Skeletal muscle tissue (tissue), 3 donors: ENCODE measurements at regions not wholly inside any gene's neighbourhood (a gene's known extent, or its start where the extent isn't known, plus 50 kb on each side); places are given as distances from the start of the nearest gene placed in this dataset.

Experiments
- H3K27ac ChIP-seq: one replicate; pipeline ENCODE4 v1.7.0; 2013; ENCODE audit warnings: mild to moderate bottlenecking, low read depth, low read length, inconsistent platforms
- H3K27me3 ChIP-seq, 3 donors: one replicate each; pipeline ENCODE4 v1.7.0; 2013; ENCODE audit warnings: low read length in 3 of 3; ENCODE audit not compliant: control insufficient read depth in 3 of 3, insufficient read depth in 3 of 3
- H3K36me3 ChIP-seq, 3 donors: one replicate each; pipeline ENCODE4 v1.7.0; 2013; ENCODE audit warnings: low read length in 3 of 3; ENCODE audit not compliant: control insufficient read depth in 3 of 3, insufficient read depth in 3 of 3
- H3K4me1 ChIP-seq, 3 donors: one replicate each; pipeline ENCODE4 v1.7.0; 2013; ENCODE audit warnings: low read length in 3 of 3, mild to moderate bottlenecking in 3 of 3; ENCODE audit not compliant: control insufficient read depth in 3 of 3, insufficient read depth in 3 of 3
- H3K4me3 ChIP-seq, 3 donors: one replicate each; pipeline ENCODE4 v1.7.0; 2013; ENCODE audit warnings: low read length in 3 of 3
- H3K9ac ChIP-seq, 3 donors: one replicate each; pipeline ENCODE4 v1.7.0; 2013; ENCODE audit warnings: low read length in 3 of 3, mild to moderate bottlenecking in 3 of 3, moderate library complexity in 2 of 3, low read depth in 1 of 3
- H3K9me3 ChIP-seq, 3 donors: one replicate each; pipeline ENCODE4 v1.7.0; 2013; ENCODE audit warnings: low read length in 3 of 3; ENCODE audit not compliant: control insufficient read depth in 3 of 3
- donor health status: Osteomylitis.

DNA sequence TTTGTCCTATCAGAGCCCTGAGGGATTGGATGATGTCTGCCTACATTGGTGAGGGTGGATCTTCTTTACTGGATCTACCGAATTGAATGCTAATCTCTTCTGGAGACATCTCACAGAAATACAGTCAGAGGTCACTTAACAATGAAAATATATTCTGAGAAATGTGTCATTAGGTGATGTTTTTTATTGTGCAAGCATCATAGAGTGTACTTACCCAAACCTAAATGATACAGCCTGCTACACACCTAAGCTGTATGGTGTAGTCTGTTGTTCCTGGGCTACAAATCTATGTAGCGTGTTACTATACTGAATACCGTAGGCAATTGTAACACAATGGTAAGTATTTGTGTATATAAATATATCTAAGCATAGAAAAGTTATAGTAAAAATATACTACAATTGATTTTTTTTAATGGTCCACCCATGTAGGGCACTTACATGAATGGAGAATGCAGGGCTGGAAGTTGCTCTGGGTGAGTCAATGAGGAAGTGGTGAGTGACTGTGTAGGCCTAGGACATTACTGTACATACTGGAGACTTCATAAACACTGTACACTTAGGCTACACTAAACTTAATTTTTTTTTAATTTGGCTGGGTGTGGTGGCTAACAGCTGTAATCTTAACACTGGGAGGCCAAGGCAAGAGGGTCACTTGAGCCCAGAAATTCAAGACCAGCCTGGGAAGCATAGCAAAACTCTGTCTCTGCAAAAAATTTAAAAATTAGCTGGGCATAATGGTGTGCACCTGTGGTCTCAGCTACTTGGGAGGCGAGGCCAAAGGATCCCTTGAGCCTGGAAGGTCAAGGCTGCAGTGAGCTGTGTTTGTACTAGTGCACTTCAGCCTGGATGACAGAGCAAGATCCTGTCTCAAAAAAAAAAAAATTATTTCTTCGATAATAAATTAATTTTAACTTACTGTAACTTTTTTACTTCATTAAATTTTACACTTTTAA, 226.3 kb upstream of the UBE2E3 start:
- H3K4me3 ChIP-seq: no peak overlapping the region
- no peaks in the 10 kb centered on the region for H3K27me3 ChIP-seq

DNA sequence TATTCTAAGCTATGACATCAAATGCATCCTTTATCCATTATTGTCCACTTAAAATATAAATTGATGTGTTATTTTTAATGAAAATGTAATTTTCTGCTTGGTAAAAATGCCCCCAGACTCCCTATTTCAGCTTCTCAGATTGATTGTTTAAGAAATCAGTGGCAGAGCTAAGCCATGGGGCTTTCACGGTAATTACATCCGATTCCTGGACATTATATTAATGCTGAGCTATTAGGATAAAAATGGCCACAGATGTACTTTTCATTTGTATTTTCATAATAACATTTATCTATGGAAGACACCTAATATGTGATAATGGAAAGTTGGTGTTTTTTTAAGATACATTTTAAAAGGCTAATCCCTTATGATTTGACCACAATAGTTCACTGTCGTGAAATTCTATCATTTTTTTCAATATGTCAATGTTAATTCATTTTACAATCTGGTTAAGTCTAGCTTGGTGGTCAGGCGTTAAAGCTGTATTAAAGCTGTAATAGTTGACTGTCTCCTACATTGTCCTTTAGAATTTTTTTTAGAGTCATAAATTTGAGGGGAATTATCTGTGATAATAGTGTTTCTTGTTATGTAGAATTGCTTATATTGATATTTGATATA, 229.0 kb upstream of the UBE2E3 start:
- Histone ChIP-seq H3K9ac (no peak overlapping the region), H3K36me3 (no peaks in the 10 kb centered on the region), H3K27ac (no peak overlapping the region), H3K4me3 (no peak overlapping the region), H3K9me3 (no peaks in the 10 kb centered on the region), H3K4me1 (peaks cover 0 to 4% (median 4%) of the 10 kb centered on the region in 3 donors), H3K27me3 (no peaks in the 10 kb centered on the region)

More for the DNA sequence above, 226.3 kb upstream of the UBE2E3 start:
- H3K9ac ChIP-seq: no peak overlapping the region
- no peak overlapping the region for H3K27ac ChIP-seq
- no peaks in the 10 kb centered on the region for H3K9me3 ChIP-seq
- peaks cover 0 to 3% (median under 1%) of the 10 kb centered on the region in 3 donors for H3K4me1 ChIP-seq
- no peaks in the 10 kb centered on the region for H3K36me3 ChIP-seq

DNA sequence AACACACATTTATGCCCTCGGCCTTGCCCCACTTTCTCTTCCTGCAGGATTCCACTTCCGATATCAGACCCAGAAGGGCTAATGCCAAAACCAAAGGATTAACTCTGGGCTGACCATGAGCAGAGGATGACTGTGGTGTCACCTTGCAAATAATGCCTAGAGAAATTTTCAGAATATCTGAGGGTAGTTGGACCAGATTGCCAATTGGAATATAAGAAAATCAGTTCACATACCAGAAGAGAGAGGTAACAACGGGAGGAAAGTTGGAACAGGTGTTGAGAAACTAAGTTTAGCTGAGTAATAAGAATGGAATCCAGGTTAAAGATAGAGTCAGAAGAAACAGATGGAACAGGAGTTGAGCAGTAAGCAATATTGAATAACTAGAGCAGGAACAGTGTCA, 232.7 kb upstream of the UBE2E3 start:
- Histone ChIP-seq H3K9me3 (no peaks in the 10 kb centered on the region), H3K4me1 (peaks cover 0 to 8% (median 4%) of the 10 kb centered on the region in 3 donors), H3K27me3 (no peaks in the 10 kb centered on the region), H3K36me3 (no peaks in the 10 kb centered on the region), H3K4me3 (peak overlapping the region; percentile 40 to 56 (median 45)), H3K9ac (peak overlapping the region in 2 of 3 donors; percentile 1 to 27), H3K27ac (peak overlapping the region; percentile 81)

GRCh38 chr2:180743401-180743800, 237.0 kb upstream of the UBE2E3 start:
- Histone ChIP-seq H3K9me3 (no peaks in the 10 kb centered on the region), H3K4me1 (peaks cover 7 to 13% (median 7%) of the 10 kb centered on the region in 3 donors), H3K36me3 (no peaks in the 10 kb centered on the region), H3K9ac (no peak overlapping the region), H3K4me3 (no peak overlapping the region), H3K27me3 (no peaks in the 10 kb centered on the region), H3K27ac (no peak overlapping the region)

DNA sequence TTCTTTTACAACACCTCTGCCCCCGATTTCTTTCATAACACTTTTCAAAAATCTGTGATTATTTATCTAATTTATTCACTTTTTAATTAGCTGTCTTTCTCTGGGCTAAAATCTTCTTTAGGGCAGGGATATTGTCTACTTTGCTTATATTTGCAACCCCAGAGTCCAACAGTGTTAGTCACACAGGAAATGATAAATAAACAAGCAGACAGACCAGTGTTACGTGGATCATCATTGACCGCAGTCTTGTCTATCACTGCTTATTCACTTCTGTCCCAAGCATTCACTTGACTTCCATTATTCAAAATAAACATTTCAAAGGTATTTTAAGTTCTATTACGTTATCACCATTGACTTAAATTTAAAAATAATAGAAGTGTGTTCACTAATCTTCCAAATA, 237.6 kb upstream of the UBE2E3 start:
- Histone ChIP-seq H3K9ac (no peak overlapping the region), H3K36me3 (no peaks in the 10 kb centered on the region), H3K4me3 (no peak overlapping the region), H3K27me3 (no peaks in the 10 kb centered on the region), H3K9me3 (no peaks in the 10 kb centered on the region), H3K27ac (no peak overlapping the region), H3K4me1 (peaks cover 3 to 15% (median 7%) of the 10 kb centered on the region in 3 donors)

DNA sequence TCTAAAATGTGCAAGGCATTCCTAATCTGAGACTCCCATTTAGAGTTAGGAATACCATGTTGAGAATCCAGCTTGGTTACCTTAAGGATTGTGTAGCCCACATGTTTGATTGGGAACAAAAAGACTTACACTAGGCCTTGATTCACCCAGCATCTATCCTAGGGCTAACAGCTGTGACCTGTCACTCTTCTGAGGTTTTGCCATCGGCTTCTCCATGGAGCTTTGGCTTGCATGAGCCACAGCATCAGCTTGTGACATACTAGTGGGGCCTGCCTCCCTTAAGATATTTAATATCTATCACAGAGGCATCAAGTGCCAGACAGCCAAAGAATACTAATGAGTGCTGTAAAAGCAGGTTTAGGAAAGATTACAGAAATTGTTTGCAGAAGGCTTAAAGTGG, 241.3 kb upstream of the UBE2E3 start:
- no peaks in the 10 kb centered on the region for H3K9me3 ChIP-seq
- peak overlapping the region; percentile 64 for H3K27ac ChIP-seq
- H3K4me1 ChIP-seq: peaks cover 6 to 29% (median 19%) of the 10 kb centered on the region in 3 donors
- H3K27me3 ChIP-seq: no peaks in the 10 kb centered on the region
- no peaks in the 10 kb centered on the region for H3K36me3 ChIP-seq
- no peak overlapping the region for H3K4me3 ChIP-seq
- H3K9ac ChIP-seq: no peak overlapping the region

- peak overlapping the region; percentile 67 for H3K27ac ChIP-seq
- no peaks in the 10 kb centered on the region for H3K9me3 ChIP-seq
Observed at GRCh38 chr2:180735799-180736198, 244.6 kb upstream of the UBE2E3 start.

GRCh38 chr2:180734382-180734781, 246.0 kb upstream of the UBE2E3 start:
- H3K27me3 ChIP-seq: no peaks in the 10 kb centered on the region
- H3K9me3 ChIP-seq: no peaks in the 10 kb centered on the region
- H3K27ac ChIP-seq: peak overlapping the region; percentile 39

More at GRCh38 chr2:180735799-180736198, 244.6 kb upstream of the UBE2E3 start:
- H3K9ac ChIP-seq: no peak overlapping the region
- H3K27me3 ChIP-seq: no peaks in the 10 kb centered on the region
- H3K4me3 ChIP-seq: no peak overlapping the region
- peaks cover 11 to 39% (median 26%) of the 10 kb centered on the region in 3 donors for H3K4me1 ChIP-seq
- H3K36me3 ChIP-seq: no peaks in the 10 kb centered on the region

DNA sequence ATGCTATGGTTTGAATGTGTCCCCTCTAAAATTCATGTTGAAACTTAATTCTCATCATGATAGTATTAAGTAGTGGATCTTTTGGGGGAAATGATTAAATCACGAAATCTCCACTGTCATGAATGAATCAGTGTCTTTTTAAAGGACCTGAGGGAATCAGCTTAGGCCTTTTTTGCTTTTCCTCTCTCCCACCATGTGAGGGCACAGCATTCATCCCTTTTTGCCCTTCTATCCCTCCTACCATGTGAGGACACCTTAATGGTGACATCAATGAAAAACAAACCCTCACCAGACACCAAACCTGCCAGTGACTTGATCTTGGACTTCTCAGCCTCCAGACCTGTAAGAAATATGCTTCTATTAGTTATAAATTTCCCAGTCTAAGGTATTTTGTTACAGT, 247.1 kb upstream of the UBE2E3 start:
- H3K9ac ChIP-seq: no peak overlapping the region
- H3K27me3 ChIP-seq: no peaks in the 10 kb centered on the region
- no peak overlapping the region for H3K27ac ChIP-seq
- no peaks in the 10 kb centered on the region for H3K9me3 ChIP-seq
- H3K4me3 ChIP-seq: no peak overlapping the region
- H3K36me3 ChIP-seq: no peaks in the 10 kb centered on the region
- peaks cover 8 to 30% (median 19%) of the 10 kb centered on the region in 3 donors for H3K4me1 ChIP-seq

More at GRCh38 chr2:180734382-180734781, 246.0 kb upstream of the UBE2E3 start:
- Histone ChIP-seq H3K4me1 (peaks cover 11 to 38% (median 25%) of the 10 kb centered on the region in 3 donors), H3K36me3 (no peaks in the 10 kb centered on the region), H3K9ac (no peak overlapping the region), H3K4me3 (no peak overlapping the region)

DNA sequence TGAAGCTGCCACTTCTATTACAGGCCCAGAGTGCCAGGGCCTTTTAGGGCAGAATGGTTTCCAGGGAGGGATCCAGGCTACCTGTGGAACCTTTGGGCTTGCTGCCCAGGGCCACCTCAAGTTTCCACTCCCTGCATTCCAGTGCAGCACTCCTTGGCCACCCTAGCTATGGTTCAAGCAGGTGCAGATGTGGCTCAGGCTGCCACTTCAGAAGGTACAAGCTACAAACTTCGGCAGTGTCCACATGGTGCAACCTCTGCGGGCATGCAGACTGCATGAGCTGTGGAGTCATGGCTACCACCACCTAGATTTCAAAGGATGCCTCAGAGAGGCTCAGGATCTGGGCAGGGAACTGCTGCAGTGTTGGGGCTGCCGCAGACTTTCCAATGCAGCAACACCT, 248.1 kb upstream of the UBE2E3 start:
- no peak overlapping the region for H3K4me3 ChIP-seq
- H3K27ac ChIP-seq: no peak overlapping the region
- peaks cover 8 to 26% (median 19%) of the 10 kb centered on the region in 3 donors for H3K4me1 ChIP-seq
- no peak overlapping the region for H3K9ac ChIP-seq
- H3K36me3 ChIP-seq: no peaks in the 10 kb centered on the region
- H3K27me3 ChIP-seq: no peaks in the 10 kb centered on the region
- H3K9me3 ChIP-seq: no peaks in the 10 kb centered on the region
